Testis (tissue), 2 donors: ENCODE measurements at regions not wholly inside any gene's neighbourhood (a gene's known extent, or its start where the extent isn't known, plus 50 kb on each side); places are given as distances from the start of the nearest gene placed in this dataset.

Source experiments
- DNase-seq: peaks from one replicate; pipeline ENCODE4 v3.0.0-alpha.2; 2019
- H3K27ac ChIP-seq, 2 donors: fragments of 200-600 bp; sonication (generic); one replicate each; pipeline ENCODE4 v1.5.1; 2019
- H3K27me3 ChIP-seq: fragments of 200-600 bp; sonication (generic); one replicate; pipeline ENCODE4 v1.5.1; 2019
- H3K36me3 ChIP-seq: fragments of 200-600 bp; sonication (generic); one replicate; pipeline ENCODE4 v1.5.1; 2017; ENCODE audit warnings: low read depth; ENCODE audit errors: missing control alignments
- H3K4me1 ChIP-seq: fragments of 200-600 bp; sonication (generic); one replicate; pipeline ENCODE4 v1.5.1; 2019
- H3K4me3 ChIP-seq, 2 donors: fragments of 200-600 bp; sonication (generic); one replicate each; pipeline ENCODE4 v1.5.1; 2017 to 2019
- H3K9me3 ChIP-seq: fragments of 200-600 bp; sonication (generic); one replicate; pipeline ENCODE4 v1.5.1; 2017
- POLR2A ChIP-seq: fragments of 450-650 bp; IDR thresholded peaks from one replicate; pipeline ENCODE4 v1.6.1; 2017; ENCODE audit warnings: antibody characterized with exemption, mild to moderate bottlenecking, moderate library complexity
- WGBS, 2 donors: methylation state at CpG; one replicate each; pipeline ENCODE4 v1.1.5; 2018; 5-methylcytosine and 5-hydroxymethylcytosine counted together
- intact Hi-C: fragments of 100-400 bp; cut with DNase I; formaldehyde crosslinking; loops from one replicate; pipeline ENCODE4 v1.15.1; 2023; ENCODE audit warnings: low total_unique reads
- TF ChIP-seq, protein P1 (sequence below), 3 experiments: fragments of 450-650 bp in 2 of 3; fragments of 200-600 bp in 1 of 3; sonication (generic) in 1 of 3; IDR thresholded peaks; one replicate each; pipeline ENCODE4 v1.5.1; 2016 to 2019; ENCODE audit warnings: antibody characterized with exemption in 3 of 3, mild to moderate bottlenecking in 2 of 3, moderate library complexity in 1 of 3

DNA sequence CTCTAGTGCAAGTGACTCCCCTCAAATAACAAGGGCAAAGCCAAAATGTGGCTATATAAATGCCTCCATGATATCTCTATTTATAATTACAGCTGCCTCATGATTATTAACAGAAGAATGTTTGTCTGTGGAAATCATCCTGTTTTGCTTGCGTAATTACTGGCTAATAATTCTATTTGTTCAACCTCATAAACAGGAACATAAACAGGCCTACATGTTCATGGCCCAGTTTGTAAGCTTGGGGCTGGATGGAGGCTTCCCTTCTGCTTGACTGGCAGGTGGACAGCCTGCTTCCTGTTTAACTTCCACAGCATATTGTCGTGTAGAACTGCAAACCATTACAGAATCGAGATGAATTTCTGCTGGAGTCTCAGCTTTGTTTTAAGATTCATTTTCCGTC is 766.0 kb upstream of the MAP3K7 start:
- H3K9me3 ChIP-seq: no peaks in the 10 kb centered on the region
- WGBS, 2 donors: 63 to 64% methylated on average over 4 of the region's 4 CpGs
- no peak overlapping the region for H3K4me3 ChIP-seq
- H3K4me1 ChIP-seq: no peaks in the 10 kb centered on the region
- intact Hi-C loops: no loop called here
- H3K27me3 ChIP-seq: no peaks in the 10 kb centered on the region
- TF ChIP-seq, protein P1, sequence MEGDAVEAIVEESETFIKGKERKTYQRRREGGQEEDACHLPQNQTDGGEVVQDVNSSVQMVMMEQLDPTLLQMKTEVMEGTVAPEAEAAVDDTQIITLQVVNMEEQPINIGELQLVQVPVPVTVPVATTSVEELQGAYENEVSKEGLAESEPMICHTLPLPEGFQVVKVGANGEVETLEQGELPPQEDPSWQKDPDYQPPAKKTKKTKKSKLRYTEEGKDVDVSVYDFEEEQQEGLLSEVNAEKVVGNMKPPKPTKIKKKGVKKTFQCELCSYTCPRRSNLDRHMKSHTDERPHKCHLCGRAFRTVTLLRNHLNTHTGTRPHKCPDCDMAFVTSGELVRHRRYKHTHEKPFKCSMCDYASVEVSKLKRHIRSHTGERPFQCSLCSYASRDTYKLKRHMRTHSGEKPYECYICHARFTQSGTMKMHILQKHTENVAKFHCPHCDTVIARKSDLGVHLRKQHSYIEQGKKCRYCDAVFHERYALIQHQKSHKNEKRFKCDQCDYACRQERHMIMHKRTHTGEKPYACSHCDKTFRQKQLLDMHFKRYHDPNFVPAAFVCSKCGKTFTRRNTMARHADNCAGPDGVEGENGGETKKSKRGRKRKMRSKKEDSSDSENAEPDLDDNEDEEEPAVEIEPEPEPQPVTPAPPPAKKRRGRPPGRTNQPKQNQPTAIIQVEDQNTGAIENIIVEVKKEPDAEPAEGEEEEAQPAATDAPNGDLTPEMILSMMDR (IDR thresholded peaks at IDR 0.05): no peak
- TF ChIP-seq POLR2A: no peak
- DNase-seq: no peak
- no peaks in the 10 kb centered on the region for H3K36me3 ChIP-seq
- no peak overlapping the region for H3K27ac ChIP-seq

DNA sequence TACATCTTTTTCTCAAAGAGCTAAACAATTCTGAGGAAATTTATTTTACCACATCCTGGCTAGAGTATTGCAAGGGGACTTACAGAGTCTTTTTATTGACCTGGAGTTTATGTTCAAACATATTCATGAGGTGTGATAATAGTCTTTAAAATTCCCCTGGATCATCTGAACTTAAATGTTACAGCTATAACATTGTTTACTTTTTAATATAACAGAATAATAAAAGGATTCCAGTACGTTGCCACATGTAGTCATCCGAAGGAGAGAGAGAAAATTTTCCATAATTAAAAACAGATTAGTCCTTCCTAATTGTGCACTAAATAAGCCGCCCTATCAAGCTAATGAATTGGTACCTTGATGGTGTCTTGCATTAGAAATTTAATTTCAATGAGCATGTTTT is 765.4 kb upstream of the MAP3K7 start:
- 82 to 90% methylated on average over 3 of the region's 3 CpGs for WGBS, 2 donors
- Histone ChIP-seq H3K27me3 (no peaks in the 10 kb centered on the region), H3K4me3 (no peak overlapping the region), H3K9me3 (no peaks in the 10 kb centered on the region), H3K36me3 (no peaks in the 10 kb centered on the region), H3K4me1 (no peaks in the 10 kb centered on the region), H3K27ac (no peak overlapping the region)
- TF ChIP-seq, protein P1 (IDR thresholded peaks at IDR 0.05): no peak
- TF ChIP-seq POLR2A: no peak
- intact Hi-C loops: no loop called here
- DNase-seq: no peak

DNA sequence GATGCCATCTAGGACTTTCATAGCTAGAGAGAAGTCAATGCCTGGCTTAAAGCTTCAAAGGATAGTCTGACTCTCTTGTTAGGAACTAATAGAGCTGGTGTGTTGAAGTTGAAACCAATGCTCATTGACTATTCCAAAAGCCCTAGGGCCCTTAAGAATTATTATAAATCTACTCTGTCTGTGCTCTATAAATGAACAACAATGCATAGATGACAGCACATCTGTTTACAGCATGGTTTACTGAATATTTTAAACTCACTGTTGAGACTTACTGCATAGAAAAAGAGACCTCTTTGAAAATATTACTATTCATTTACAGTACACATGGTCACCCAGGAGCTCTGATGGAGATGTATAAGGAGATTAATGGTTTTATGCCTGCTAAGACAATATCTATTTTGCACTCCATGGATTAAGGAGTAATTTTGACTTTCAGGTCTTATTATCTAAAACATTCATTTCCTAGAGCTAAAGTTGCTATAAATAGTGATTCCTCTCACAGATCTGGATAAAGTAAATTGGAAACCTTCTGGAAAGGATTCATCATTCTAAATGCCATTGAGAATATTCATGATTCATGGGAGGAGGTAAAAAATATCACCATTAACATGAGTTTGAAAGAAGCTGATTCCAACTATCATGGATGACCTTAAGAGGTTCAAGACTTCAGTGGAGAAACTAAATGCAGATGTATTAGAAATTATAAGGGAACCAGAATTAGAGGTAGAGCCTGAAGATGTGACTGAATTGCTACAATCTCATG is 763.5 kb upstream of the MAP3K7 start:
- intact Hi-C loops: no loop called here
- Histone ChIP-seq H3K36me3 (no peaks in the 10 kb centered on the region), H3K9me3 (no peaks in the 10 kb centered on the region), H3K27ac (no peak overlapping the region), H3K4me3 (no peak overlapping the region), H3K27me3 (no peaks in the 10 kb centered on the region), H3K4me1 (no peaks in the 10 kb centered on the region)
- TF ChIP-seq POLR2A: no peak
- TF ChIP-seq, protein P1 (IDR thresholded peaks at IDR 0.05): no peak
- no peak for DNase-seq

DNA sequence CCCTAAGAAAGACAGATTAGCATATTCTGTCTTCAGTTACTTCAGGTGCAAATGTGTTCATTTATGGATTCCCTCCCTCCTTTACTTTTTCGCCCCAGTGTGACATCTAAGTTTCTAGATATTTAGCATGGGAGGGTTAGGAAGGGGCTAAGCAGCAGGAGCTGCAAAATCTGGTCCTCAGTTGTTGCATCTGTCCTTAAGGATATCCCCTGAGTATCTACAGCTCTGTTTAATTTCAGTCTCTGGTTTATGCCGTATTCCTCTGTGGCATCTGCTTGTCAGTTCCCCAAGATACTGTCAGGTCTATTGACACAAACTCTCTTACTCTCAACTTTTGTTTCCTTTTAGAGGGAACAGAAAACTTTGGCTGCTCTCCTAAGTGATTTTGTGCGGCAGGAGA is 754.6 kb upstream of the MAP3K7 start:
- intact Hi-C loops: no loop called here
- TF ChIP-seq, protein P1 (IDR thresholded peaks at IDR 0.05): no peak
- no peak for TF ChIP-seq POLR2A
- Histone ChIP-seq H3K4me3 (no peak overlapping the region), H3K27me3 (no peaks in the 10 kb centered on the region), H3K27ac (no peak overlapping the region), H3K9me3 (no peaks in the 10 kb centered on the region), H3K4me1 (no peaks in the 10 kb centered on the region), H3K36me3 (no peaks in the 10 kb centered on the region)
- no peak for DNase-seq
- WGBS, 2 donors: 70 to 74% methylated on average over 3 of the region's 3 CpGs

DNA sequence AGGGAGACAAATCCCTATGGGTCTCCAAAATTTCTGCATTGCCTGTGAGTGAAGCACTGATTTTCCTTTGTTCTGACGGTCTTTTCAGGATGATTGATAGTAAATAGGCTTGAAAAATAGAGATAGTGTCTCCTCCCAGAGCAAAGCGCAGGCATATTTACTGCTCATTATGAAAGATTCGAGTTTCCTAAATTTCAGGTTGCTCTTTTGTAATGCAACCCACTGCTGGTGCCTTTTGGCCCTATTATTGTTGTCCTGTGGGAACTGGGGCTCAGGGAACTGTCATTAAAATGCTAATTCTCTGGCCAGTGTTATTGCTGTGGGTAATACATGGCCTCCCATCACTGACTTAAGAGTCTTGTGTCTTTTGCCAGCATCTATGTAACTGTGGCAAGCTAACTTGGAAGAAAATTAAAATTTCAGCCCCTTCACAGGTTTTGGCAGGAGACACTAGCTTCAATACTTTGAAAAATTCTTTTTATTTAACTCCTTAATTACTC is 754.1 kb upstream of the MAP3K7 start:
- no peak for DNase-seq
- Histone ChIP-seq H3K27me3 (no peaks in the 10 kb centered on the region), H3K4me3 (no peak overlapping the region), H3K4me1 (no peaks in the 10 kb centered on the region), H3K9me3 (no peaks in the 10 kb centered on the region), H3K36me3 (no peaks in the 10 kb centered on the region), H3K27ac (no peak overlapping the region)
- TF ChIP-seq POLR2A: no peak
- TF ChIP-seq, protein P1 (IDR thresholded peaks at IDR 0.05): no peak
- intact Hi-C loops: no loop called here
- 70 to 72% methylated on average over 3 of the region's 3 CpGs for whole genome bisulfite sequencing, 2 donors
